Natural killer cell (primary cell): ENCODE measurements at regions not wholly inside any gene's neighbourhood (a gene's known extent, or its start where the extent isn't known, plus 50 kb on each side); places are given as distances from the start of the nearest gene placed in this dataset.

Source experiments
- ATAC-seq, 3 donors: fragments of 150-1000 bp in 2 of 3; fragments of 200-7000 bp in 1 of 3; cut with Tn5 transposase; 1 replicate in 1 of 3; 2 replicates in 2 of 3; pipeline ENCODE4 v1.10.0; 2021; ENCODE audit warnings: mild to moderate bottlenecking in 2 of 3, moderate library complexity in 2 of 3
- DNase-seq, 2 donors: peaks; one replicate each; pipeline versions ENCODE4 v3.0.0 to v3.0.0-alpha.2; 2013 to 2021; ENCODE audit warnings: mixed read lengths in 1 of 2
- H3K27ac ChIP-seq: one replicate; pipeline ENCODE4 v1.5.1; 2013; ENCODE audit warnings: mild to moderate bottlenecking, low read length
- H3K27me3 ChIP-seq: one replicate; pipeline ENCODE4 v1.6.1; 2013; ENCODE audit warnings: low read length; ENCODE audit not compliant: control insufficient read depth, insufficient read depth
- H3K36me3 ChIP-seq: one replicate; pipeline ENCODE4 v1.6.1; 2013; ENCODE audit warnings: low read length; ENCODE audit not compliant: control insufficient read depth, insufficient read depth
- H3K4me1 ChIP-seq: one replicate; pipeline ENCODE4 v1.6.1; 2013; ENCODE audit warnings: low read length; ENCODE audit not compliant: control insufficient read depth, insufficient read depth
- H3K4me3 ChIP-seq: one replicate; pipeline ENCODE4 v1.5.1; 2013; ENCODE audit warnings: low read length
- H3K9me3 ChIP-seq: one replicate; pipeline ENCODE4 v1.6.1; 2013; ENCODE audit warnings: low read length; ENCODE audit not compliant: control insufficient read depth, insufficient read depth
- H3K27ac Mint-ChIP-seq, 2 donors: one replicate each; pipeline ENCODE4 v1.8.0; 2022; ENCODE audit warnings: mild to moderate bottlenecking in 2 of 2, mixed read lengths in 2 of 2, moderate library complexity in 1 of 2
- H3K27me3 Mint-ChIP-seq, 2 donors: one replicate each; pipeline ENCODE4 v1.8.0; 2022; ENCODE audit warnings: low read depth in 2 of 2, mixed read lengths in 2 of 2
- H3K36me3 Mint-ChIP-seq: one replicate; pipeline ENCODE4 v1.8.0; 2022; ENCODE audit warnings: mixed read lengths
- H3K4me1 Mint-ChIP-seq, 2 donors: one replicate each; pipeline ENCODE4 v1.8.0; 2022; ENCODE audit warnings: mixed read lengths in 2 of 2
- H3K4me3 Mint-ChIP-seq: one replicate; pipeline ENCODE4 v1.8.0; 2022; ENCODE audit warnings: mild to moderate bottlenecking, moderate library complexity, mixed read lengths
- H3K9me3 Mint-ChIP-seq, 2 donors: one replicate each; pipeline ENCODE4 v1.8.0; 2022; ENCODE audit warnings: mixed read lengths in 2 of 2
- WGBS: methylation state at CpG from one replicate; pipeline ENCODE4 v1.1.7; 2013; ENCODE audit warnings: missing lambda C conversion rate; ENCODE audit not compliant: insufficient coverage; 5-methylcytosine and 5-hydroxymethylcytosine counted together
- intact Hi-C: fragments of 100-400 bp; cut with micrococcal nuclease; formaldehyde crosslinking; loops from one replicate; pipeline ENCODE4 v1.14.2; 2022
- TF ChIP-seq, protein P1 (sequence below): fragments of 200-600 bp; IDR thresholded peaks from one replicate; pipeline ENCODE4 v1.8.0; 2022; ENCODE audit warnings: antibody characterized with exemption

DNA sequence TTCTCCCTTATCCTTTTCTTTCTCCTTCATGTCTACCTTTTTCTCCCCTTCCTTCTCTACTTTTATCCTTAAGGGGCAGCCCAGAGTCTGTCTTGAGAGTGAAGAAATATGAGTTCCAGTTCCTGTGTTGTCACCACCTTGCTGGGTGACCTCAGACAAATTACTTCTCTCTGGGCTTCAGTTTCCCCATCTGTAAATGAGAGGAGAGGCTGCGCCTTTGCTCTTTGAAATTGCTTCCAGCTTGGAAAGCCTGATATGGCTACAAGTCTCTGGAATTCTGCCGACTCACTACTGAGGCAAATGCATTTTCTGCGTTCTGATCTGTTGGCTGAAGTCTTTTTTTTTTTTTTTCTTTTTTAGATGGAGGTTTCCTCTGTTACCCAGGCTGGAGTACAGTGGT lies 119.2 kb downstream of the SYF2 start:
- no peak overlapping the region for H3K27ac Mint-ChIP-seq
- Histone ChIP-seq H3K4me1 (peaks cover 14% of the 10 kb centered on the region), H3K4me3 (no peak overlapping the region), H3K36me3 (no peaks in the 10 kb centered on the region), H3K9me3 (peaks cover 17% of the 10 kb centered on the region), H3K27ac (no peak overlapping the region), H3K27me3 (no peaks in the 10 kb centered on the region)
- H3K9me3 Mint-ChIP-seq = peaks cover 0 to 4% of the 10 kb centered on the region in 2 donors
- TF ChIP-seq, protein P1, sequence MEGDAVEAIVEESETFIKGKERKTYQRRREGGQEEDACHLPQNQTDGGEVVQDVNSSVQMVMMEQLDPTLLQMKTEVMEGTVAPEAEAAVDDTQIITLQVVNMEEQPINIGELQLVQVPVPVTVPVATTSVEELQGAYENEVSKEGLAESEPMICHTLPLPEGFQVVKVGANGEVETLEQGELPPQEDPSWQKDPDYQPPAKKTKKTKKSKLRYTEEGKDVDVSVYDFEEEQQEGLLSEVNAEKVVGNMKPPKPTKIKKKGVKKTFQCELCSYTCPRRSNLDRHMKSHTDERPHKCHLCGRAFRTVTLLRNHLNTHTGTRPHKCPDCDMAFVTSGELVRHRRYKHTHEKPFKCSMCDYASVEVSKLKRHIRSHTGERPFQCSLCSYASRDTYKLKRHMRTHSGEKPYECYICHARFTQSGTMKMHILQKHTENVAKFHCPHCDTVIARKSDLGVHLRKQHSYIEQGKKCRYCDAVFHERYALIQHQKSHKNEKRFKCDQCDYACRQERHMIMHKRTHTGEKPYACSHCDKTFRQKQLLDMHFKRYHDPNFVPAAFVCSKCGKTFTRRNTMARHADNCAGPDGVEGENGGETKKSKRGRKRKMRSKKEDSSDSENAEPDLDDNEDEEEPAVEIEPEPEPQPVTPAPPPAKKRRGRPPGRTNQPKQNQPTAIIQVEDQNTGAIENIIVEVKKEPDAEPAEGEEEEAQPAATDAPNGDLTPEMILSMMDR = no peak
- ATAC-seq (no peak), DNase-seq (no peak)
- peaks cover 11% of the 10 kb centered on the region for H3K36me3 Mint-ChIP-seq
- 78% methylated on average over 3 of the region's 3 CpGs for WGBS
- peaks cover 11 to 37% of the 10 kb centered on the region in 2 donors for H3K4me1 Mint-ChIP-seq
- intact Hi-C loops = no loop called here
- no peak overlapping the region for H3K4me3 Mint-ChIP-seq
- H3K27me3 Mint-ChIP-seq = peaks cover 28 to 29% of the 10 kb centered on the region in 2 donors

DNA sequence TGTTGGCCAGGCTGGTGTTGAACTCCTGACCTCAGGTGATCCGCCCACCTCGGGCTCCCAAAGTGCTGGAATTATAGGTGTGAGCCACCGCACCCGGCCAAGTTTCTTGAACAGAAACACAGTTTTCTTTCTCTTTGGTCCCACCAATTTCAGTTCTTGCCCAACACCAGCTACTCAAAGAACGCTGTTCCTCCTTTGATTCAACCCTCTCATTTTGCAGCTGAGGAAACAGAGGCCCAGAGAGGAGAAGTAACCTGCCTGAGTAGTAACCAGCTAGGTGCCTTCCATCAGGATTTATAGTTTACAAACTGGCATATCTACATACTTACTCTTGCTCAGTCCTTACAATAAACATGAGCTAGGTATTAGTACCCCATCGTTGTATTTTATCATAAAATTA lies 119.9 kb downstream of the SYF2 start:
- Histone ChIP-seq H3K27me3 (no peaks in the 10 kb centered on the region), H3K4me1 (peaks cover 14% of the 10 kb centered on the region), H3K27ac (no peak overlapping the region), H3K9me3 (peaks cover 18% of the 10 kb centered on the region), H3K4me3 (no peak overlapping the region), H3K36me3 (no peaks in the 10 kb centered on the region)
- peaks cover 11 to 37% of the 10 kb centered on the region in 2 donors for H3K4me1 Mint-ChIP-seq
- WGBS = 89% methylated on average over 6 of the region's 6 CpGs
- TF ChIP-seq, protein P1 = no peak
- H3K4me3 Mint-ChIP-seq = no peak overlapping the region
- no peak for ATAC-seq
- no peak for DNase-seq
- H3K36me3 Mint-ChIP-seq = peaks cover 11% of the 10 kb centered on the region
- H3K27me3 Mint-ChIP-seq = peaks cover 28 to 29% of the 10 kb centered on the region in 2 donors
- H3K27ac Mint-ChIP-seq = no peak overlapping the region
- H3K9me3 Mint-ChIP-seq = peaks cover 0 to 4% of the 10 kb centered on the region in 2 donors
- intact Hi-C loops = no loop called here

DNA sequence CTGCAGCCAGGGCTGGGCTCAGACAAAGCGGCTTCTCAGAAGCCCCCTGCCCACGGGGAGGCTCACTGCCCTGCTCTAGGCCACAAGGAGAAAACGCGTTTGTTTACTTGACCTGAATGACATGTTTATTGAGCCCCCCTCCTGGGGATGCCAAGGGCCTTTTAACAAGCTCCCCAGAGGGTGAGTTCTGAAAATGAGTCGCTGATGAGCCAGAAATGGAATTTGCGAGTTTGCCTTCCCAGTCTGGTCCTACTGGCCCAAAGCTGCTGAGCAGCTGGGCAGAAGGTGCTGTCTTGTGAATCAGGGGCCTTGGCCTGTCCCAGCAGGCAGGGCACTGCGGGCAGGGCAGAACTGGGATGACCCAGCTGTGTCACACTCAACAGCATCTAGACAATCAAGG lies 120.6 kb downstream of the SYF2 start:
- peaks cover 0 to 4% of the 10 kb centered on the region in 2 donors for H3K9me3 Mint-ChIP-seq
- peaks cover 11 to 37% of the 10 kb centered on the region in 2 donors for H3K4me1 Mint-ChIP-seq
- peaks cover 14% of the 10 kb centered on the region for H3K4me1 ChIP-seq
- no peak overlapping the region for H3K4me3 Mint-ChIP-seq
- H3K27me3 Mint-ChIP-seq = peaks cover 24 to 26% of the 10 kb centered on the region in 2 donors
- intact Hi-C loops = no loop called here
- H3K27ac ChIP-seq = no peak overlapping the region
- TF ChIP-seq, protein P1 = no peak
- ATAC-seq = no peak
- H3K4me3 ChIP-seq = no peak overlapping the region
- no peak overlapping the region for H3K27ac Mint-ChIP-seq
- 93% methylated on average over 7 of the region's 7 CpGs for WGBS
- no peak for DNase-seq
- no peaks in the 10 kb centered on the region for H3K27me3 ChIP-seq
- peaks cover 18% of the 10 kb centered on the region for H3K9me3 ChIP-seq
- peaks cover 11% of the 10 kb centered on the region for H3K36me3 Mint-ChIP-seq
- no peaks in the 10 kb centered on the region for H3K36me3 ChIP-seq

DNA sequence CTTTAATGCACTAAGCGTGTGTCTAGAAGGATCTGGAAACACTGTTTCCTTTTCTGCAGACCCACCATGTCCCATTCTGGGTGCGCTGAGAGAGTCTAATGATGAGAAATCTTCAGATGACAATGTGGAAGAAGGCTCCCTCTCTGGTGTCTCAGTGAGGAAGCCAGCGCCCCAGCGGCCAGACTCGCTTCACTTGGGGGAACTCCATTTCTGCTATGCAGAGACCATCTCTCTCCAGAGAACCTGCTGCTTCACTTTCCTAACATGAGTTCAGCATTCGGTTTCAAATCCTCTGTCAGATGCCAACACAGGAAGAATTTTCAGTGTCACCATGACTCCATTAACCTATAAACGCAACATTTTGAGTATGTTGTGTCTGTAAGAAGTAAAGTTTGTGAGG lies 121.8 kb downstream of the SYF2 start:
- no peak overlapping the region for H3K4me3 Mint-ChIP-seq
- H3K9me3 Mint-ChIP-seq = peaks cover 0 to 4% of the 10 kb centered on the region in 2 donors

More for the DNA sequence above, 121.8 kb downstream of the SYF2 start:
- WGBS = 93% methylated on average over 6 of the region's 7 CpGs
- H3K27ac ChIP-seq = no peak overlapping the region
- peaks cover 18% of the 10 kb centered on the region for H3K9me3 ChIP-seq
- intact Hi-C loops = no loop called here
- peaks cover 14% of the 10 kb centered on the region for H3K4me1 ChIP-seq
- TF ChIP-seq, protein P1 = no peak
- ATAC-seq (no peak), DNase-seq (no peak)
- H3K36me3 Mint-ChIP-seq = peaks cover 11% of the 10 kb centered on the region
- H3K4me1 Mint-ChIP-seq = peaks cover 11 to 36% of the 10 kb centered on the region in 2 donors
- H3K27me3 Mint-ChIP-seq = peaks cover 16 to 17% of the 10 kb centered on the region in 2 donors
- H3K27ac Mint-ChIP-seq = peak overlapping the region in 1 of 2 donors; percentile 90
- no peaks in the 10 kb centered on the region for H3K36me3 ChIP-seq
- H3K4me3 ChIP-seq = no peak overlapping the region
- H3K27me3 ChIP-seq = no peaks in the 10 kb centered on the region
